ENCODE measurements at regions not wholly inside any gene's neighbourhood (a gene's known extent, or its start where the extent isn't known, plus 50 kb on each side); places are given as distances from the start of the nearest gene placed in this dataset.

- no peak for TF ChIP-seq CTCF (IDR thresholded peaks at IDR 0.05)
- no peak for TF ChIP-seq POLR2A (IDR thresholded peaks at IDR 0.05)
- no peak for TF ChIP-seq EP300 (IDR thresholded peaks at IDR 0.05)
- no peak for TF ChIP-seq POLR2AphosphoS5 (IDR thresholded peaks at IDR 0.05)
Observed at GRCh38 chr1:235019961-235020360, 108.7 kb downstream of the TOMM20 start.
